WERI-Rb-1 (cell line): ENCODE measurements at regions not wholly inside any gene's neighbourhood (a gene's known extent, or its start where the extent isn't known, plus 50 kb on each side); places are given as distances from the start of the nearest gene placed in this dataset.

Experiments
- DNase-seq: peaks from one replicate; pipeline ENCODE4 v3.0.0-alpha.2; 2020
- H3K27ac ChIP-seq: fragments of 250-450 bp; sonication (Bioruptor Pico); 2 replicates; pipeline ENCODE4 v1.5.1; 2020; ENCODE audit warnings: mild to moderate bottlenecking, moderate library complexity
- H3K27me3 ChIP-seq: fragments of 250-450 bp; sonication (Bioruptor Pico); 2 replicates; pipeline ENCODE4 v1.5.1; 2021; ENCODE audit warnings: mild to moderate bottlenecking, low read depth, moderate library complexity; ENCODE audit not compliant: insufficient read depth, severe bottlenecking
- H3K36me3 ChIP-seq: fragments of 250-450 bp; sonication (Bioruptor Pico); 2 replicates; pipeline ENCODE4 v1.5.1; 2020; ENCODE audit warnings: mild to moderate bottlenecking, moderate library complexity
- H3K4me3 ChIP-seq: 2 replicates; pipeline ENCODE4 v1.5.1; 2011; ENCODE audit warnings: low read depth, mild to moderate bottlenecking, control low read depth, low read length
- H3K9me3 ChIP-seq: fragments of 250-450 bp; sonication (Bioruptor Pico); 2 replicates; pipeline ENCODE4 v1.5.1; 2021; ENCODE audit warnings: mild to moderate bottlenecking, moderate library complexity; ENCODE audit not compliant: severe bottlenecking
- TF ChIP-seq, protein P1 (sequence below): IDR thresholded peaks from 2 replicates; pipeline ENCODE4 v1.5.1; 2011; ENCODE audit warnings: low read depth, mild to moderate bottlenecking, control low read depth, inconsistent platforms, low read length

GRCh38 chr7:17158261-17158660 is 140.2 kb upstream of the AHR start:
- no peak for DNase-seq
- no peaks in the 10 kb centered on the region for H3K27me3 ChIP-seq
- no peaks in the 10 kb centered on the region for H3K9me3 ChIP-seq
- H3K27ac ChIP-seq = no peak overlapping the region
- TF ChIP-seq, protein P1, sequence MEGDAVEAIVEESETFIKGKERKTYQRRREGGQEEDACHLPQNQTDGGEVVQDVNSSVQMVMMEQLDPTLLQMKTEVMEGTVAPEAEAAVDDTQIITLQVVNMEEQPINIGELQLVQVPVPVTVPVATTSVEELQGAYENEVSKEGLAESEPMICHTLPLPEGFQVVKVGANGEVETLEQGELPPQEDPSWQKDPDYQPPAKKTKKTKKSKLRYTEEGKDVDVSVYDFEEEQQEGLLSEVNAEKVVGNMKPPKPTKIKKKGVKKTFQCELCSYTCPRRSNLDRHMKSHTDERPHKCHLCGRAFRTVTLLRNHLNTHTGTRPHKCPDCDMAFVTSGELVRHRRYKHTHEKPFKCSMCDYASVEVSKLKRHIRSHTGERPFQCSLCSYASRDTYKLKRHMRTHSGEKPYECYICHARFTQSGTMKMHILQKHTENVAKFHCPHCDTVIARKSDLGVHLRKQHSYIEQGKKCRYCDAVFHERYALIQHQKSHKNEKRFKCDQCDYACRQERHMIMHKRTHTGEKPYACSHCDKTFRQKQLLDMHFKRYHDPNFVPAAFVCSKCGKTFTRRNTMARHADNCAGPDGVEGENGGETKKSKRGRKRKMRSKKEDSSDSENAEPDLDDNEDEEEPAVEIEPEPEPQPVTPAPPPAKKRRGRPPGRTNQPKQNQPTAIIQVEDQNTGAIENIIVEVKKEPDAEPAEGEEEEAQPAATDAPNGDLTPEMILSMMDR = no peak
- no peaks in the 10 kb centered on the region for H3K36me3 ChIP-seq
- no peak overlapping the region for H3K4me3 ChIP-seq

- Histone ChIP-seq H3K4me3 (no peak overlapping the region), H3K36me3 (no peaks in the 10 kb centered on the region), H3K27ac (no peak overlapping the region), H3K9me3 (no peaks in the 10 kb centered on the region), H3K27me3 (no peaks in the 10 kb centered on the region)
- TF ChIP-seq, protein P1 = no peak
- no peak for DNase-seq
Measured at GRCh38 chr7:17159500-17160037, 138.9 kb upstream of the AHR start.

- H3K9me3 ChIP-seq = no peaks in the 10 kb centered on the region
- no peak for DNase-seq
- H3K27ac ChIP-seq = no peak overlapping the region
- TF ChIP-seq, protein P1 = no peak
- H3K36me3 ChIP-seq = no peaks in the 10 kb centered on the region
- H3K4me3 ChIP-seq = no peak overlapping the region
- no peaks in the 10 kb centered on the region for H3K27me3 ChIP-seq
Measured at GRCh38 chr7:17166824-17167379, 131.6 kb upstream of the AHR start.

- H3K27ac ChIP-seq = no peak overlapping the region
- no peak overlapping the region for H3K4me3 ChIP-seq
- no peak for DNase-seq
- no peaks in the 10 kb centered on the region for H3K27me3 ChIP-seq
- no peaks in the 10 kb centered on the region for H3K9me3 ChIP-seq
- TF ChIP-seq, protein P1 = no peak
- no peaks in the 10 kb centered on the region for H3K36me3 ChIP-seq
Measured at GRCh38 chr7:17168416-17168815, 130.0 kb upstream of the AHR start.

GRCh38 chr7:17171427-17171826 is 127.0 kb upstream of the AHR start:
- no peaks in the 10 kb centered on the region for H3K36me3 ChIP-seq
- TF ChIP-seq, protein P1 = no peak
- H3K4me3 ChIP-seq = no peak overlapping the region
- no peaks in the 10 kb centered on the region for H3K9me3 ChIP-seq
- no peaks in the 10 kb centered on the region for H3K27me3 ChIP-seq
- no peak overlapping the region for H3K27ac ChIP-seq
- DNase-seq = no peak
